GM23248 (cell line): ENCODE measurements at regions not wholly inside any gene's neighbourhood (a gene's known extent, or its start where the extent isn't known, plus 50 kb on each side); places are given as distances from the start of the nearest gene placed in this dataset.

ENCODE experiments used
- EZH2 ChIP-seq: fragments of 200-600 bp; sonication (generic); IDR thresholded peaks from 2 replicates; pipeline ENCODE4 v1.6.1; 2018; ENCODE audit warnings: antibody characterized with exemption, mild to moderate bottlenecking; ENCODE audit not compliant: insufficient read depth, poor library complexity, severe bottlenecking
- EZH2phosphoT487 ChIP-seq: fragments of 200-600 bp; sonication (generic); IDR thresholded peaks from 2 replicates; pipeline ENCODE4 v1.6.1; 2018; ENCODE audit warnings: antibody characterized with exemption, moderate library complexity, mild to moderate bottlenecking, low read depth; ENCODE audit not compliant: insufficient read depth

DNA sequence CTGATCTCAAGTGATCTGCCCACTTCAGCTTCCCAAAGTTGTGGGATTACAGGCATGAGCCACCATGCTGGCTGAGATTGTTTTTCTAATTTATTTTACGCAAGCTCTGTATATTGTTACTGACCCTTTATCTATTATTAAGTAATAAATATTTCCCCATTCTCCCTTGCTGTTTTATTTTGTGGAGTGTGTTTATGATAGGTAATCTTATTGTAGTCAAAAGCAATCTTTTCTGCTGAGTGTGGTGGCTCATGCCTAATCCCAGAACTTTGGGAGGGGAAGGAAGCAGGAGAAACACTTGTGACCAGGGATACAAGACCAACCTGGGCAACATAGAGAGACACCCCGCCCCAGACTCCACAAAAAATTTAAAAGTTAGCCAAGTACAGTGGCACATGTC, 55.2 kb upstream of the RTN4 start:
- no peak for TF ChIP-seq EZH2
- no peak for TF ChIP-seq EZH2phosphoT487
